GM23248 (cell line): ENCODE measurements at regions not wholly inside any gene's neighbourhood (a gene's known extent, or its start where the extent isn't known, plus 50 kb on each side); places are given as distances from the start of the nearest gene placed in this dataset.

Experiments used
- EZH2 ChIP-seq: fragments of 200-600 bp; sonication (generic); IDR thresholded peaks from 2 replicates; pipeline ENCODE4 v1.6.1; 2018; ENCODE audit warnings: antibody characterized with exemption, mild to moderate bottlenecking; ENCODE audit not compliant: insufficient read depth, poor library complexity, severe bottlenecking
- EZH2phosphoT487 ChIP-seq: fragments of 200-600 bp; sonication (generic); IDR thresholded peaks from 2 replicates; pipeline ENCODE4 v1.6.1; 2018; ENCODE audit warnings: antibody characterized with exemption, moderate library complexity, mild to moderate bottlenecking, low read depth; ENCODE audit not compliant: insufficient read depth

- TF ChIP-seq EZH2: no peak
- no peak for TF ChIP-seq EZH2phosphoT487
Observed at GRCh38 chr10:124305984-124306383, 112.7 kb downstream of the OAT start.
